ENCODE measurements at regions not wholly inside any gene's neighbourhood (a gene's known extent, or its start where the extent isn't known, plus 50 kb on each side); places are given as distances from the start of the nearest gene placed in this dataset.

- Histone ChIP-seq H3K4me1 (replicated peaks in 1 of 2) (no peaks in the 10 kb centered on the region), H3K9me3 (replicated peaks in 1 of 3) (no peaks in the 10 kb centered on the region), H3K4me3 (no peak overlapping the region), H3K27me3 (no peaks in the 10 kb centered on the region), H3K36me3 (replicated peaks in 1 of 2) (no peaks in the 10 kb centered on the region), H3K27ac (no peak overlapping the region)
- intact Hi-C loops (cut with DNase I) = no loop called here
- TF ChIP-seq POLR2A (IDR thresholded peaks at IDR 0.05) (no peak), CTCF (IDR thresholded peaks at IDR 0.05) (no peak)
- DNase-seq = no peak
- 95 to 96% (median 95%) methylated on average over 2 of the region's 2 CpGs for WGBS, 4 donors
Measured at GRCh38 chr1:215360758-215361157, 206.3 kb upstream of the KCTD3 start.

GRCh38 chr1:215375381-215375780, 191.7 kb upstream of the KCTD3 start:
- H3K27ac ChIP-seq = no peak overlapping the region
- H3K27me3 ChIP-seq = no peaks in the 10 kb centered on the region
- no peaks in the 10 kb centered on the region for H3K4me1 ChIP-seq (replicated peaks in 1 of 2)
- no peaks in the 10 kb centered on the region for H3K36me3 ChIP-seq (replicated peaks in 1 of 2)
- DNase-seq = no peak
- no peaks in the 10 kb centered on the region for H3K9me3 ChIP-seq (replicated peaks in 1 of 3)
- no peak for TF ChIP-seq POLR2A (IDR thresholded peaks at IDR 0.05)
- no peak for TF ChIP-seq CTCF (IDR thresholded peaks at IDR 0.05)
- intact Hi-C loops (cut with DNase I) = no loop called here
- H3K4me3 ChIP-seq = no peak overlapping the region

- Histone ChIP-seq H3K27ac (no peak overlapping the region), H3K27me3 (no peaks in the 10 kb centered on the region), H3K9me3 (replicated peaks in 1 of 3) (no peaks in the 10 kb centered on the region), H3K36me3 (replicated peaks in 1 of 2) (no peaks in the 10 kb centered on the region), H3K4me1 (replicated peaks in 1 of 2) (no peaks in the 10 kb centered on the region), H3K4me3 (no peak overlapping the region)
- DNase-seq = no peak
- intact Hi-C loops (cut with DNase I) = no loop called here
- 72 to 87% (median 84%) methylated on average over 2 of the region's 2 CpGs for WGBS, 4 donors
- no peak for TF ChIP-seq CTCF (IDR thresholded peaks at IDR 0.05)
- TF ChIP-seq POLR2A (IDR thresholded peaks at IDR 0.05) = no peak
Measured at GRCh38 chr1:215376544-215377264, 190.4 kb upstream of the KCTD3 start.

- Histone ChIP-seq H3K4me3 (no peak overlapping the region), H3K4me1 (replicated peaks in 1 of 2) (no peaks in the 10 kb centered on the region), H3K27me3 (no peaks in the 10 kb centered on the region), H3K36me3 (replicated peaks in 1 of 2) (no peaks in the 10 kb centered on the region), H3K27ac (no peak overlapping the region), H3K9me3 (replicated peaks in 1 of 3) (no peaks in the 10 kb centered on the region)
- DNase-seq = no peak
- TF ChIP-seq POLR2A (IDR thresholded peaks at IDR 0.05) (no peak), CTCF (IDR thresholded peaks at IDR 0.05) (no peak)
- intact Hi-C loops (cut with DNase I) = no loop called here
- 74 to 92% (median 79%) methylated on average over 2 of the region's 2 CpGs for WGBS, 4 donors
Measured at GRCh38 chr1:215377746-215378145, 189.4 kb upstream of the KCTD3 start.

Measured in adrenal gland (tissue), 9 donors.